Endodermal cell (in vitro differentiated cells): ENCODE measurements at regions not wholly inside any gene's neighbourhood (a gene's known extent, or its start where the extent isn't known, plus 50 kb on each side); places are given as distances from the start of the nearest gene placed in this dataset.

Experiments used
- DNase-seq: peaks from one replicate; pipeline ENCODE4 v3.0.0-alpha.2; 2017
- H3K27ac ChIP-seq: 2 replicates; pipeline ENCODE4 v1.5.1; 2013; ENCODE audit warnings: mild to moderate bottlenecking, low read depth, low read length, moderate library complexity
- H3K27me3 ChIP-seq: 2 replicates; pipeline ENCODE4 v1.6.1; 2013; ENCODE audit warnings: mild to moderate bottlenecking, low read length, moderate library complexity; ENCODE audit not compliant: insufficient read depth, control insufficient read depth, poor library complexity, severe bottlenecking
- H3K36me3 ChIP-seq: 2 replicates; pipeline ENCODE4 v1.7.0; 2013; ENCODE audit warnings: mild to moderate bottlenecking, low read length, moderate library complexity; ENCODE audit not compliant: control insufficient read depth, insufficient read depth
- H3K4me1 ChIP-seq: one replicate; pipeline ENCODE4 v1.7.0; 2013; ENCODE audit warnings: low read length; ENCODE audit not compliant: control insufficient read depth, insufficient read depth
- H3K4me3 ChIP-seq: 2 replicates; pipeline ENCODE4 v1.5.1; 2013; ENCODE audit warnings: mild to moderate bottlenecking, low read length, moderate library complexity
- H3K9ac ChIP-seq: 2 replicates; pipeline ENCODE4 v1.6.1; 2013; ENCODE audit warnings: mild to moderate bottlenecking, low read length, moderate library complexity; ENCODE audit not compliant: poor library complexity, severe bottlenecking; ENCODE audit errors: extremely low read depth
- H3K9me3 ChIP-seq: 2 replicates; pipeline ENCODE4 v1.6.1; 2013; ENCODE audit warnings: mild to moderate bottlenecking, low read length, moderate library complexity; ENCODE audit not compliant: control insufficient read depth
- H3K27ac Mint-ChIP-seq: 2 replicates; pipeline ENCODE4 v1.8.0; 2020; ENCODE audit warnings: mixed read lengths
- H3K27me3 Mint-ChIP-seq: 2 replicates; pipeline ENCODE4 v1.8.0; 2021; ENCODE audit warnings: mild to moderate bottlenecking, mixed read lengths; ENCODE audit not compliant: insufficient read depth
- H3K36me3 Mint-ChIP-seq: 2 replicates; pipeline ENCODE4 v1.8.0; 2020; ENCODE audit warnings: low read depth, mixed read lengths
- H3K4me1 Mint-ChIP-seq: 2 replicates; pipeline ENCODE4 v1.8.0; 2020; ENCODE audit warnings: mixed read lengths
- H3K4me3 Mint-ChIP-seq: 2 replicates; pipeline ENCODE4 v1.8.0; 2020; ENCODE audit warnings: mild to moderate bottlenecking, moderate library complexity, mixed read lengths
- H3K9me3 Mint-ChIP-seq: 2 replicates; pipeline ENCODE4 v1.8.0; 2020; ENCODE audit warnings: mild to moderate bottlenecking, mixed read lengths
- CTCF ChIP-seq: fragments of 200-600 bp; sonication (generic); conservative IDR thresholded peaks from 2 replicates; pipeline ENCODE4 v1.5.0; 2021; ENCODE audit warnings: antibody characterized with exemption, mild to moderate bottlenecking
- WGBS, 2 experiments: methylation state at CpG; one replicate each; pipeline versions ENCODE4 v1.1.5 to v1.1.7; 2013; ENCODE audit warnings: missing lambda C conversion rate in 2 of 2, mixed read lengths in 1 of 2; ENCODE audit not compliant: insufficient coverage in 1 of 2, insufficient read length in 1 of 2; 5-methylcytosine and 5-hydroxymethylcytosine counted together

DNA sequence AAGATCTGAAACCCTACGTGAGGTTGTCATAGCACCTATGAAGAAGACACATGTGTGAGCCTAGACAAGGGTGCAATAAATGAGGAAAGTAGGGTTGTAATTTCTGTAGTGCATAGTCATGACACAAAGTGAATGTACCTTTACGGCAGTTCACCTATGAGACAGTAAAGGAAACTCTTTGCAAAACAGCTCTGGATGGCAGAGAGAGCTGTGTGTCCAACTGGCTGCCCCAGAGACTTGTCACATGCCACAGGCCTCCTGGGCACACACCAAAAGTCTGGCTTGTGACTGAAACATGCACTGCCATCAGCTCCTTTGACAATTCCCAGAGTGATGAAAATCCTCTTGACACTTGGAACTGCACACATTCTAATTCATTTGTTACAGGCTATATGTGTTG is 90.7 kb upstream of the NAMPT start:
- Mint-ChIP-seq H3K27me3 (no peaks in the 10 kb centered on the region), H3K4me3 (no peak overlapping the region), H3K27ac (no peak overlapping the region), H3K36me3 (no peaks in the 10 kb centered on the region), H3K4me1 (peaks cover under 1% of the 10 kb centered on the region), H3K9me3 (no peaks in the 10 kb centered on the region)
- peaks cover 2% of the 10 kb centered on the region for H3K4me1 ChIP-seq
- no peak overlapping the region for H3K9ac ChIP-seq
- 92 to 96% methylated on average over 2 of the region's 2 CpGs for WGBS, 2 experiments
- H3K27ac ChIP-seq, result no peak overlapping the region
- H3K36me3 ChIP-seq, result no peaks in the 10 kb centered on the region
- TF ChIP-seq CTCF, result no peak
- no peaks in the 10 kb centered on the region for H3K27me3 ChIP-seq
- H3K9me3 ChIP-seq, result no peaks in the 10 kb centered on the region
- H3K4me3 ChIP-seq, result no peak overlapping the region
- DNase-seq, result no peak

DNA sequence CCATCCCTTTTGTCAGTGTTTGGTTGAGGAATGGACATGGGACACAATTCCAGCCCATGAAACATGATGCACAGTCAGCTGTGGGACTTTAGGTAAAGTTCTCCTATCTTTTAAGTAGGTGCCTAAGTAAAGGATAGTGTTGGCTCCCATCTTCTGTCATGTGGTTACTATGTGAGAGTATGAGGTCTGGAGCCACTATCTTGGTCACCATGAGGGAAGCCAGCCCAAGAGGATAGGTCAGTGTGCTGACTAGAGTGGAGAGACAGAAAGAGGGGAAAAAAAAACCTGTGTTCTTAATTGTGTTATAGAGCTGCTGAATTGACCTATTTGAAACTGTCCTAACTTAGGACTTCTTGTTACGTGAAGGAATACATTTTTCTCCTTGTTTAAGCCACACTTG is 89.7 kb upstream of the NAMPT start:
- Histone ChIP-seq H3K36me3 (no peaks in the 10 kb centered on the region), H3K4me1 (peaks cover 7% of the 10 kb centered on the region), H3K27ac (no peak overlapping the region), H3K27me3 (no peaks in the 10 kb centered on the region), H3K9ac (no peak overlapping the region), H3K4me3 (no peak overlapping the region), H3K9me3 (no peaks in the 10 kb centered on the region)
- 90 to 100% methylated on average over 1 of the region's 1 CpG for WGBS, 2 experiments
- Mint-ChIP-seq H3K27me3 (no peaks in the 10 kb centered on the region), H3K9me3 (no peaks in the 10 kb centered on the region), H3K4me3 (no peak overlapping the region), H3K4me1 (peaks cover 4% of the 10 kb centered on the region), H3K36me3 (no peaks in the 10 kb centered on the region), H3K27ac (no peak overlapping the region)
- TF ChIP-seq CTCF, result no peak
- DNase-seq, result no peak

DNA sequence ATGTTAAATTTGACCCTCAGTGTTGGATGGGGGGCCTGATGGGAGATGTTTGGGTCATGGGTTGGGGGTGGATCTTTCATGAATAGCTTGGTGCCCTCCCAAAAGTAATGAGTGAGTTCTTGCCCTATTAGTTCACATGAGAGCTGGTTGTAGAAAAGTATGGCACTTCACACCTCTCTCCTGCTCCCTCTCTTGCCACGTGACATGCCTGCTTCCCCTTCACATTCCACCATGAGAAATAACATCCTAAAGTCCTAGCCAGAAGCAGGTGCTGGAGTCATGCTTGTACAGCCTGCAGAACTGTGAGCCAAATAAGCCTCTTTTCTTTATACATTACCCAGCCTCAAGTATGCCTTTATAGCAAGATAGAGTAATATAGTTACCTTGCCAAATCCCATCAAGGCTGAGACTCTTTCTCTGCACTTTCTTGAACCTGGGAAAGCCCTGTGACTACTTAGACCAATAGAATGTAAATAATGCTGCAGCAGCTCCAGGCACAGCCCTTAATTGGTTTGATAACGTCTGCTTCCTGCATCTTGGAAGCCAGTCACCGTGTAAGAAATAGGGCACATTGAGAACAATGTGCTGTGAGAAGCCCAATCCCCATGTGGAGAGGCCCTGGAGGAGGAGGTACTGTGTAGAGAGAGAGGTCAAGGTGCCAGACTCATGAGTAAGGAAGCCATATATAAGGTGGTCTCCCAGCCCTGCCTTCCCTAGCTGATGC is 88.0 kb upstream of the NAMPT start:
- no peaks in the 10 kb centered on the region for H3K36me3 Mint-ChIP-seq
- Histone ChIP-seq H3K27me3 (no peaks in the 10 kb centered on the region), H3K9ac (no peak overlapping the region), H3K4me1 (peaks cover 7% of the 10 kb centered on the region), H3K4me3 (no peak overlapping the region), H3K36me3 (no peaks in the 10 kb centered on the region), H3K27ac (no peak overlapping the region), H3K9me3 (no peaks in the 10 kb centered on the region)
- no peak for DNase-seq
- WGBS, 2 experiments, result 61 to 76% methylated on average over 2 to 3 of the region's 3 CpGs
- no peaks in the 10 kb centered on the region for H3K9me3 Mint-ChIP-seq
- no peak overlapping the region for H3K27ac Mint-ChIP-seq
- no peak overlapping the region for H3K4me3 Mint-ChIP-seq
- no peak for TF ChIP-seq CTCF
- H3K27me3 Mint-ChIP-seq, result no peaks in the 10 kb centered on the region
- H3K4me1 Mint-ChIP-seq, result peaks cover 4% of the 10 kb centered on the region
